ENCODE measurements at regions not wholly inside any gene's neighbourhood (a gene's known extent, or its start where the extent isn't known, plus 50 kb on each side); places are given as distances from the start of the nearest gene placed in this dataset.

DNA sequence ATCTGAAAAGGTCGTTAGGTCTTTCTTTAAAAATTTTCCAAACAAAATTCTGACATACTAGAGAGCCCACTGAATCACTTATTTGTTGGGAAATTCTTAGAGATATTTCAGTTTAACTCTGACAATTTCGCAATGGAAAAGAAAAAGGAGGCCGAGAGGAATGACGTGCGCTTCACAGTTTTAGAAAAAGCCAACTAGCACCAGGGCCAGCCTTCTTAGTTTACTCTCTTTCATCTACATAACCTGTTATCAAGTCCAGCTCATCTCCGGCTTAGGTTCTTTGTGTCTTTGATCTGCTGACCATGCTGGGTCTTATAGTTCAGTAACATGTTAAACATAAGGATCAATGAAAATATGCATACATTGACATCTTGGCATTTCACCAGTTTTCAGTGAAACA is 201.7 kb upstream of the TAS2R1 start:
- no peak for TF ChIP-seq RAD21 (IDR thresholded peaks at IDR 0.05 in 1 of 2, conservative IDR thresholded peaks at IDR 0.05 in 1 of 2; ENCODE audit: low read depth in 2 of 2, low read length in 2 of 2)
- peak; percentile 53; the same call in 1 of the 2 replicates for TF ChIP-seq CEBPB (IDR thresholded peaks at IDR 0.05; ENCODE audit: low read depth, low read length)
- Histone ChIP-seq H2AFZ (ENCODE audit: low read length) (no peak overlapping the region), H4K20me1 (replicated peaks in 1 of 2; ENCODE audit: control insufficient read depth in 1 of 2, insufficient read depth in 2 of 2, low read length in 2 of 2) (no peaks in the 10 kb centered on the region), H3K4me3 (ENCODE audit: extremely low read depth in 1 of 4, insufficient read depth in 2 of 4, low read depth in 3 of 4, low read length in 4 of 4) (no peak overlapping the region), H4K91ac (replicated peaks; ENCODE audit: insufficient read length, low read length) (no peak overlapping the region), H3K9ac (replicated peaks in 1 of 4; ENCODE audit: extremely low read depth in 1 of 4, low read depth in 3 of 4, low read length in 3 of 4) (no peak overlapping the region), H3K36me3 (ENCODE audit: control insufficient read depth in 2 of 4, insufficient read depth in 4 of 4, low read length in 3 of 4) (no peaks in the 10 kb centered on the region), H3K18ac (ENCODE audit: extremely low read depth, low read length) (no peak overlapping the region), H3K4ac (replicated peaks; ENCODE audit: insufficient read length, low read depth, low read length) (no peak overlapping the region), H2BK12ac (ENCODE audit: low read depth, low read length) (peak overlapping the region; percentile 78; the same call in 1 of the 2 replicates), H3K4me1 (replicated peaks in 1 of 4; ENCODE audit: control insufficient read depth in 3 of 4, insufficient read depth in 4 of 4, low read length in 3 of 4) (peaks cover 6 to 9% (median 7%) of the 10 kb centered on the region in 4 experiments; a peak in 6 of 7 replicates), H4K8ac (ENCODE audit: extremely low read depth, insufficient read depth, low read length) (no peak overlapping the region), H3K4me2 (ENCODE audit: insufficient read depth in 1 of 2, low read depth in 2 of 2, low read length in 2 of 2) (no peak overlapping the region), H4K5ac (ENCODE audit: insufficient read length, low read depth, low read length) (no peak overlapping the region), H3K23me2 (ENCODE audit: low read depth, low read length) (peaks cover 3% of the 10 kb centered on the region; the same call in 1 of the 2 replicates), H2BK15ac (ENCODE audit: low read length) (no peak overlapping the region), H3K23ac (ENCODE audit: insufficient read length) (no peak overlapping the region), H2BK5ac (ENCODE audit: low read depth, low read length) (0 out of 2 replicates have a peak overlapping the region, but pooled peaks have one; percentile 47), H2AK5ac (ENCODE audit: low read depth, low read length) (no peak overlapping the region), H3K79me2 (ENCODE audit: control insufficient read depth in 1 of 2, insufficient read depth in 2 of 2, low read length in 2 of 2) (no peaks in the 10 kb centered on the region), H3K27me3 (replicated peaks in 1 of 4; ENCODE audit: control insufficient read depth in 3 of 4, extremely low read depth in 1 of 4, insufficient read depth in 3 of 4, low read length in 3 of 4) (0 out of 7 replicates have a peak, but pooled peaks cover 0 to 2% (median 0%) of the 10 kb centered on the region in 4 experiments), H3K56ac (replicated peaks; ENCODE audit: insufficient read length, low read depth, low read length) (no peak overlapping the region), H3K14ac (ENCODE audit: insufficient read length) (no peak overlapping the region), H2BK120ac (replicated peaks; ENCODE audit: low read depth, low read length) (no peak overlapping the region), H2BK20ac (ENCODE audit: low read length) (no peak overlapping the region), H3K9me3 (ENCODE audit: insufficient read depth in 2 of 2, low read depth in 1 of 2, low read length in 1 of 2) (no peaks in the 10 kb centered on the region), H3K79me1 (ENCODE audit: low read depth, low read length) (no peaks in the 10 kb centered on the region), H3K27ac (ENCODE audit: low read depth, low read length) (no peak overlapping the region)
- WGBS, 2 experiments (ENCODE audit: extremely low coverage in 1 of 2, insufficient coverage in 1 of 2, insufficient read length in 1 of 2, insufficient replicate concordance in 2 of 2, low coverage in 1 of 2, low lambda C conversion rate in 2 of 2, missing lambda C conversion rate in 1 of 2), result 80% methylated on average over 6 of the region's 6 CpGs; no CpG with 5 or more reads in 1 of the 2 experiments
- FAIRE-seq, result no peak
- CTCF ChIA-PET (ENCODE audit: partially characterized antibody), result interaction anchor here (1.1 kb wide), 1 partner anchor 27 kb away, joined by 3 read pairs; no protein-coding TSS in a partner anchor
- no peak for DNase-seq (ENCODE audit: low read depth in 1 of 2, low spot score in 2 of 2)
- POLR2A ChIA-PET (ENCODE audit: partially characterized antibody), result no interaction called here
